ENCODE measurements at regions not wholly inside any gene's neighbourhood (a gene's known extent, or its start where the extent isn't known, plus 50 kb on each side); places are given as distances from the start of the nearest gene placed in this dataset.

- H3K9me3 ChIP-seq (ENCODE audit: control insufficient read depth, insufficient read depth, low read depth, low read length) = no peaks in the 10 kb centered on the region
- no peaks in the 10 kb centered on the region for H3K36me3 ChIP-seq (ENCODE audit: control insufficient read depth, insufficient read depth, low read length)
- intact Hi-C loops (cut with micrococcal nuclease; ENCODE audit: unreplicated experiment) = no loop called here
- H3K27me3 ChIP-seq (ENCODE audit: control insufficient read depth, insufficient read depth, low read length) = no peaks in the 10 kb centered on the region
- POLR2A ChIA-PET = interaction anchor here (0.5 kb wide), 1 partner anchor 237 kb away, joined by 4 read pairs; no protein-coding TSS in a partner anchor
- no peak for TF ChIP-seq POLR2AphosphoS5 (IDR thresholded peaks at IDR 0.05; ENCODE audit: low read depth, low read length)
- no peak for TF ChIP-seq TCF7L2 (IDR thresholded peaks at IDR 0.05; ENCODE audit: low read depth, low read length)
- TF ChIP-seq, protein P1, sequence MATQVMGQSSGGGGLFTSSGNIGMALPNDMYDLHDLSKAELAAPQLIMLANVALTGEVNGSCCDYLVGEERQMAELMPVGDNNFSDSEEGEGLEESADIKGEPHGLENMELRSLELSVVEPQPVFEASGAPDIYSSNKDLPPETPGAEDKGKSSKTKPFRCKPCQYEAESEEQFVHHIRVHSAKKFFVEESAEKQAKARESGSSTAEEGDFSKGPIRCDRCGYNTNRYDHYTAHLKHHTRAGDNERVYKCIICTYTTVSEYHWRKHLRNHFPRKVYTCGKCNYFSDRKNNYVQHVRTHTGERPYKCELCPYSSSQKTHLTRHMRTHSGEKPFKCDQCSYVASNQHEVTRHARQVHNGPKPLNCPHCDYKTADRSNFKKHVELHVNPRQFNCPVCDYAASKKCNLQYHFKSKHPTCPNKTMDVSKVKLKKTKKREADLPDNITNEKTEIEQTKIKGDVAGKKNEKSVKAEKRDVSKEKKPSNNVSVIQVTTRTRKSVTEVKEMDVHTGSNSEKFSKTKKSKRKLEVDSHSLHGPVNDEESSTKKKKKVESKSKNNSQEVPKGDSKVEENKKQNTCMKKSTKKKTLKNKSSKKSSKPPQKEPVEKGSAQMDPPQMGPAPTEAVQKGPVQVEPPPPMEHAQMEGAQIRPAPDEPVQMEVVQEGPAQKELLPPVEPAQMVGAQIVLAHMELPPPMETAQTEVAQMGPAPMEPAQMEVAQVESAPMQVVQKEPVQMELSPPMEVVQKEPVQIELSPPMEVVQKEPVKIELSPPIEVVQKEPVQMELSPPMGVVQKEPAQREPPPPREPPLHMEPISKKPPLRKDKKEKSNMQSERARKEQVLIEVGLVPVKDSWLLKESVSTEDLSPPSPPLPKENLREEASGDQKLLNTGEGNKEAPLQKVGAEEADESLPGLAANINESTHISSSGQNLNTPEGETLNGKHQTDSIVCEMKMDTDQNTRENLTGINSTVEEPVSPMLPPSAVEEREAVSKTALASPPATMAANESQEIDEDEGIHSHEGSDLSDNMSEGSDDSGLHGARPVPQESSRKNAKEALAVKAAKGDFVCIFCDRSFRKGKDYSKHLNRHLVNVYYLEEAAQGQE (IDR thresholded peaks at IDR 0.05; ENCODE audit: insufficient read depth in 1 of 2, low read depth in 2 of 2, low read length in 1 of 2) = no peak
- TF ChIP-seq SIN3A (IDR thresholded peaks at IDR 0.05; ENCODE audit: borderline replicate concordance, insufficient read depth, low read depth, low read length) = no peak
- TF ChIP-seq, protein P2, sequence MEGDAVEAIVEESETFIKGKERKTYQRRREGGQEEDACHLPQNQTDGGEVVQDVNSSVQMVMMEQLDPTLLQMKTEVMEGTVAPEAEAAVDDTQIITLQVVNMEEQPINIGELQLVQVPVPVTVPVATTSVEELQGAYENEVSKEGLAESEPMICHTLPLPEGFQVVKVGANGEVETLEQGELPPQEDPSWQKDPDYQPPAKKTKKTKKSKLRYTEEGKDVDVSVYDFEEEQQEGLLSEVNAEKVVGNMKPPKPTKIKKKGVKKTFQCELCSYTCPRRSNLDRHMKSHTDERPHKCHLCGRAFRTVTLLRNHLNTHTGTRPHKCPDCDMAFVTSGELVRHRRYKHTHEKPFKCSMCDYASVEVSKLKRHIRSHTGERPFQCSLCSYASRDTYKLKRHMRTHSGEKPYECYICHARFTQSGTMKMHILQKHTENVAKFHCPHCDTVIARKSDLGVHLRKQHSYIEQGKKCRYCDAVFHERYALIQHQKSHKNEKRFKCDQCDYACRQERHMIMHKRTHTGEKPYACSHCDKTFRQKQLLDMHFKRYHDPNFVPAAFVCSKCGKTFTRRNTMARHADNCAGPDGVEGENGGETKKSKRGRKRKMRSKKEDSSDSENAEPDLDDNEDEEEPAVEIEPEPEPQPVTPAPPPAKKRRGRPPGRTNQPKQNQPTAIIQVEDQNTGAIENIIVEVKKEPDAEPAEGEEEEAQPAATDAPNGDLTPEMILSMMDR (IDR thresholded peaks at IDR 0.05) = no peak
- BruUV-seq (replicated peaks) = no TSS peak
- ATAC-seq (no peak), DNase-seq (ENCODE audit: low read depth, low spot score) (peak; percentile 62)
- H3K4me3 ChIP-seq (ENCODE audit: low read depth in 2 of 2, low read length in 2 of 2) = no peak overlapping the region
- no peaks in the 10 kb centered on the region for H3K4me1 ChIP-seq (ENCODE audit: control insufficient read depth, insufficient read depth, low read length)
- no peak overlapping the region for H3K27ac ChIP-seq (ENCODE audit: low read length)
- in situ Hi-C loops (cut with HindIII; ENCODE audit: low pct_unique_long_range_greater_than_20kb, low sequenced_read_pairs) = no loop called here
- CTCF ChIA-PET = no interaction called here
These were observed 128.5 kb upstream of the HMHB1 start for GRCh38 chr5:143683459-143683858.

GRCh38 chr5:143682929-143683386 is 129.0 kb upstream of the HMHB1 start:
- POLR2A ChIA-PET = interaction anchor here (0.5 kb wide), 1 partner anchor 237 kb away, joined by 4 read pairs; no protein-coding TSS in a partner anchor
- BruUV-seq (replicated peaks) = no TSS peak
- ATAC-seq = no peak

More at GRCh38 chr5:143682929-143683386, 129.0 kb upstream of the HMHB1 start:
- TF ChIP-seq SIN3A (IDR thresholded peaks at IDR 0.05; ENCODE audit: borderline replicate concordance, insufficient read depth, low read depth, low read length) (no peak), POLR2AphosphoS5 (IDR thresholded peaks at IDR 0.05; ENCODE audit: low read depth, low read length) (no peak)
- TF ChIP-seq, protein P1 (IDR thresholded peaks at IDR 0.05; ENCODE audit: insufficient read depth in 1 of 2, low read depth in 2 of 2, low read length in 1 of 2) = no peak
- TF ChIP-seq, protein P2 (IDR thresholded peaks at IDR 0.05) = no peak
- Histone ChIP-seq H3K9me3 (ENCODE audit: control insufficient read depth, insufficient read depth, low read depth, low read length) (no peaks in the 10 kb centered on the region), H3K36me3 (ENCODE audit: control insufficient read depth, insufficient read depth, low read length) (no peaks in the 10 kb centered on the region), H3K27me3 (ENCODE audit: control insufficient read depth, insufficient read depth, low read length) (no peaks in the 10 kb centered on the region), H3K4me1 (ENCODE audit: control insufficient read depth, insufficient read depth, low read length) (no peaks in the 10 kb centered on the region), H3K4me3 (ENCODE audit: low read depth in 2 of 2, low read length in 2 of 2) (no peak overlapping the region), H3K27ac (ENCODE audit: low read length) (no peak overlapping the region)
- no peak for DNase-seq (ENCODE audit: low read depth, low spot score)
- intact Hi-C loops (cut with micrococcal nuclease; ENCODE audit: unreplicated experiment) = no loop called here
- in situ Hi-C loops (cut with HindIII; ENCODE audit: low pct_unique_long_range_greater_than_20kb, low sequenced_read_pairs) = no loop called here
- CTCF ChIA-PET = no interaction called here
